ENCODE measurements at regions not wholly inside any gene's neighbourhood (a gene's known extent, or its start where the extent isn't known, plus 50 kb on each side); places are given as distances from the start of the nearest gene placed in this dataset.

DNA sequence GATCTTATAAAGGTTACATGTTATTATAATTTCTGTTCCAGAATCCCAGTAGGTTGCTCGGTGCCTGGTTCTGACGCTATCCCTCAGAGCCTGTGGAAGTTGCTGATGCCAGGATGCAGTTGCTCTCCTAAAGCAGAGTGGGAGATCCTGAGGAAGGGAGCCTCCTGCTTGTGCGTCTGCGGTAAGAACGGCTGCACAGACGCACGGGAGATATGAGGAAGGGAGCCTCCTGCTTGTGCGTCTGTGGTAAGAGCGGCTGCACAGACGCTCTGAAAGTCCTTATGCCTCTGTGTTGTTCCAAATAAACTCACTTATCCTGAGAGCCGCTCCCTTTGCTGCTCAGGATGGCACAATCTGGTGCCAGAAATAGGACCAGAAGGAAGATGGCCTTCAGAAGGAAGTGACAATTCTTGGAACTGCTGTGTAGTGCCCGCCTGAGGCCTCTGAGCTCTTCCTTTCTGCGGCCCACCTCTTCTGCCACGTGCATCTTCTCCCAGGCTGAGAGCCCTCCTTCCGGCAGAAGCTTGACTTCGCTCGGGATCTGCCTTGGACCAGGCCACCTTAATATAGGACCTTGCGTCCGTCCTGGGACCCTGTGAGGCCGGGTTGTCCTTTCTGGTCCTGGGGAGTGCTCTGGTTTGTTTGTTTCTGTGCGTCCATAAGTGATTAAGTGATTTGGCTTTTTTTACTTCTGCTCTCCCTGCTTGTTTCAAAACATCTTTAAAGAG is 89.5 kb downstream of the RTP5 start:
- no peak for ATAC-seq
- no peak for TF ChIP-seq OSR1 (CRISPR knock-in tag; IDR thresholded peaks at IDR 0.05)
- TF ChIP-seq TCF4 (CRISPR knock-in tag; IDR thresholded peaks at IDR 0.05; ENCODE audit: borderline replicate concordance): no peak
- TF ChIP-seq, protein P1, sequence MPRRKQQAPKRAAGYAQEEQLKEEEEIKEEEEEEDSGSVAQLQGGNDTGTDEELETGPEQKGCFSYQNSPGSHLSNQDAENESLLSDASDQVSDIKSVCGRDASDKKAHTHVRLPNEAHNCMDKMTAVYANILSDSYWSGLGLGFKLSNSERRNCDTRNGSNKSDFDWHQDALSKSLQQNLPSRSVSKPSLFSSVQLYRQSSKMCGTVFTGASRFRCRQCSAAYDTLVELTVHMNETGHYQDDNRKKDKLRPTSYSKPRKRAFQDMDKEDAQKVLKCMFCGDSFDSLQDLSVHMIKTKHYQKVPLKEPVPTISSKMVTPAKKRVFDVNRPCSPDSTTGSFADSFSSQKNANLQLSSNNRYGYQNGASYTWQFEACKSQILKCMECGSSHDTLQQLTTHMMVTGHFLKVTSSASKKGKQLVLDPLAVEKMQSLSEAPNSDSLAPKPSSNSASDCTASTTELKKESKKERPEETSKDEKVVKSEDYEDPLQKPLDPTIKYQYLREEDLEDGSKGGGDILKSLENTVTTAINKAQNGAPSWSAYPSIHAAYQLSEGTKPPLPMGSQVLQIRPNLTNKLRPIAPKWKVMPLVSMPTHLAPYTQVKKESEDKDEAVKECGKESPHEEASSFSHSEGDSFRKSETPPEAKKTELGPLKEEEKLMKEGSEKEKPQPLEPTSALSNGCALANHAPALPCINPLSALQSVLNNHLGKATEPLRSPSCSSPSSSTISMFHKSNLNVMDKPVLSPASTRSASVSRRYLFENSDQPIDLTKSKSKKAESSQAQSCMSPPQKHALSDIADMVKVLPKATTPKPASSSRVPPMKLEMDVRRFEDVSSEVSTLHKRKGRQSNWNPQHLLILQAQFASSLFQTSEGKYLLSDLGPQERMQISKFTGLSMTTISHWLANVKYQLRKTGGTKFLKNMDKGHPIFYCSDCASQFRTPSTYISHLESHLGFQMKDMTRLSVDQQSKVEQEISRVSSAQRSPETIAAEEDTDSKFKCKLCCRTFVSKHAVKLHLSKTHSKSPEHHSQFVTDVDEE (CRISPR knock-in tag; IDR thresholded peaks at IDR 0.05): no peak
- TF ChIP-seq, protein P2, sequence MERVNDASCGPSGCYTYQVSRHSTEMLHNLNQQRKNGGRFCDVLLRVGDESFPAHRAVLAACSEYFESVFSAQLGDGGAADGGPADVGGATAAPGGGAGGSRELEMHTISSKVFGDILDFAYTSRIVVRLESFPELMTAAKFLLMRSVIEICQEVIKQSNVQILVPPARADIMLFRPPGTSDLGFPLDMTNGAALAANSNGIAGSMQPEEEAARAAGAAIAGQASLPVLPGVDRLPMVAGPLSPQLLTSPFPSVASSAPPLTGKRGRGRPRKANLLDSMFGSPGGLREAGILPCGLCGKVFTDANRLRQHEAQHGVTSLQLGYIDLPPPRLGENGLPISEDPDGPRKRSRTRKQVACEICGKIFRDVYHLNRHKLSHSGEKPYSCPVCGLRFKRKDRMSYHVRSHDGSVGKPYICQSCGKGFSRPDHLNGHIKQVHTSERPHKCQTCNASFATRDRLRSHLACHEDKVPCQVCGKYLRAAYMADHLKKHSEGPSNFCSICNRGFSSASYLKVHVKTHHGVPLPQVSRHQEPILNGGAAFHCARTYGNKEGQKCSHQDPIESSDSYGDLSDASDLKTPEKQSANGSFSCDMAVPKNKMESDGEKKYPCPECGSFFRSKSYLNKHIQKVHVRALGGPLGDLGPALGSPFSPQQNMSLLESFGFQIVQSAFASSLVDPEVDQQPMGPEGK (CRISPR knock-in tag; IDR thresholded peaks at IDR 0.05; ENCODE audit: borderline replicate concordance): no peak
- no peak for TF ChIP-seq GLIS3 (CRISPR knock-in tag; IDR thresholded peaks at IDR 0.05)
- TF ChIP-seq ZNF565 (CRISPR knock-in tag; conservative IDR thresholded peaks at IDR 0.05; ENCODE audit: low read depth): no peak

DNA sequence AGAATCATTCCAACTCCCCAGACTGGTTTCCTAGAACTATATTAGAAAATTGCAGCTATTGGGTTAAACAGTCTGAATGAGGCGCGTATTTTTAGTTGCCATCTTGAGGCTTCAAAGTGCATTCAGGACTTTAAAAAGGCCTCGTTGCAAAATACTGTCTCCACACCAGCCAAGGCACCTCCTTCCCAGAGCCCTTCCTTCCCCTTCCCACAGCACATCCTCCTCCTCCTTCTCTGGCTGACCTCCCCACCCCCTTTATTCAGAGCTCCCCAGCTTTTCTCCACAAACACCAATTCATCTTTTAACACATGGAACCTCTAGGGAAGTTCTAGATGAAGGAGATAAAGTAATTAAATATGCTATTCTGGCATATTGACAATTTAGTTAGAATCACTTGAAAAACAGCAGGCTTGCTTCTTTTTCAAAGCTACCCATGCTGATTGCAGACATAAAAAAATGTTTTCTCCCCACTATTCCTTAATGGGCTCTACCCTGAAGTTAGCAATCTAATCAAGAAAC is 90.3 kb downstream of the RTP5 start:
- ATAC-seq: peak; percentile 46; the same call in 1 of the 3 replicates

DNA sequence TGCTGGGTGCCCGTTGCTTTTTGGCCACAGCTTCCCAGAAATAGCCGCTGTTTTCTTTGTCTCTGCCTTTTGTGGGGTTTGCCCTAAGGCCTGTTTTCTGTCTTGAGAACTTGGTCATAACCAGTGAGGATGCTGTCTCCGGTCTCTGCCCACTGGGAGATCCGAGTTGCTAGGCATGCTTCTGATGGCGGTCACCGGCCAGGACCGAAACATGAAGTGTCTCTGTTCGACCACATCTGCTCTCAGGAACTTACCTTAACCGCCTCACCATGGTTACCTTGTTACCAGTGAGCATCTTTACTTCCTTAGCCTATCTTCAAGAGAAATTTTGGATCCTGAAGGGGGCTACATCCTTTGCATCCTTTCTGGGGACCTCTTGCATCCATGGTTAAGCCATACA is 91.9 kb downstream of the RTP5 start:
- TF ChIP-seq ZNF70 (CRISPR knock-in tag; IDR thresholded peaks at IDR 0.05) (no peak), TCF4 (CRISPR knock-in tag; IDR thresholded peaks at IDR 0.05; ENCODE audit: borderline replicate concordance) (no peak), OSR1 (CRISPR knock-in tag; IDR thresholded peaks at IDR 0.05) (no peak), ZNF565 (CRISPR knock-in tag; conservative IDR thresholded peaks at IDR 0.05; ENCODE audit: low read depth) (no peak)
- TF ChIP-seq, protein P3, sequence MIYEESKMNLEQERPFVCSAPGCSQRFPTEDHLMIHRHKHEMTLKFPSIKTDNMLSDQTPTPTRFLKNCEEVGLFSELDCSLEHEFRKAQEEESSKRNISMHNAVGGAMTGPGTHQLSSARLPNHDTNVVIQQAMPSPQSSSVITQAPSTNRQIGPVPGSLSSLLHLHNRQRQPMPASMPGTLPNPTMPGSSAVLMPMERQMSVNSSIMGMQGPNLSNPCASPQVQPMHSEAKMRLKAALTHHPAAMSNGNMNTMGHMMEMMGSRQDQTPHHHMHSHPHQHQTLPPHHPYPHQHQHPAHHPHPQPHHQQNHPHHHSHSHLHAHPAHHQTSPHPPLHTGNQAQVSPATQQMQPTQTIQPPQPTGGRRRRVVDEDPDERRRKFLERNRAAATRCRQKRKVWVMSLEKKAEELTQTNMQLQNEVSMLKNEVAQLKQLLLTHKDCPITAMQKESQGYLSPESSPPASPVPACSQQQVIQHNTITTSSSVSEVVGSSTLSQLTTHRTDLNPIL (CRISPR knock-in tag; IDR thresholded peaks at IDR 0.05; ENCODE audit: low read depth): no peak
- TF ChIP-seq, protein P2 (CRISPR knock-in tag; IDR thresholded peaks at IDR 0.05; ENCODE audit: borderline replicate concordance): no peak
- TF ChIP-seq, protein P1 (CRISPR knock-in tag; IDR thresholded peaks at IDR 0.05): no peak

More for the DNA sequence above, 90.3 kb downstream of the RTP5 start:
- TF ChIP-seq ESRRG (CRISPR knock-in tag; IDR thresholded peaks at IDR 0.05): no peak
- TF ChIP-seq, protein P3 (CRISPR knock-in tag; IDR thresholded peaks at IDR 0.05; ENCODE audit: low read depth): no peak
- TF ChIP-seq, protein P4, sequence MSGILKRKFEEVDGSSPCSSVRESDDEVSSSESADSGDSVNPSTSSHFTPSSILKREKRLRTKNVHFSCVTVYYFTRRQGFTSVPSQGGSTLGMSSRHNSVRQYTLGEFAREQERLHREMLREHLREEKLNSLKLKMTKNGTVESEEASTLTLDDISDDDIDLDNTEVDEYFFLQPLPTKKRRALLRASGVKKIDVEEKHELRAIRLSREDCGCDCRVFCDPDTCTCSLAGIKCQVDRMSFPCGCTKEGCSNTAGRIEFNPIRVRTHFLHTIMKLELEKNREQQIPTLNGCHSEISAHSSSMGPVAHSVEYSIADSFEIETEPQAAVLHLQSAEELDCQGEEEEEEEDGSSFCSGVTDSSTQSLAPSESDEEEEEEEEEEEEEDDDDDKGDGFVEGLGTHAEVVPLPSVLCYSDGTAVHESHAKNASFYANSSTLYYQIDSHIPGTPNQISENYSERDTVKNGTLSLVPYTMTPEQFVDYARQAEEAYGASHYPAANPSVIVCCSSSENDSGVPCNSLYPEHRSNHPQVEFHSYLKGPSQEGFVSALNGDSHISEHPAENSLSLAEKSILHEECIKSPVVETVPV (CRISPR knock-in tag; IDR thresholded peaks at IDR 0.05): no peak
- TF ChIP-seq, protein P5, sequence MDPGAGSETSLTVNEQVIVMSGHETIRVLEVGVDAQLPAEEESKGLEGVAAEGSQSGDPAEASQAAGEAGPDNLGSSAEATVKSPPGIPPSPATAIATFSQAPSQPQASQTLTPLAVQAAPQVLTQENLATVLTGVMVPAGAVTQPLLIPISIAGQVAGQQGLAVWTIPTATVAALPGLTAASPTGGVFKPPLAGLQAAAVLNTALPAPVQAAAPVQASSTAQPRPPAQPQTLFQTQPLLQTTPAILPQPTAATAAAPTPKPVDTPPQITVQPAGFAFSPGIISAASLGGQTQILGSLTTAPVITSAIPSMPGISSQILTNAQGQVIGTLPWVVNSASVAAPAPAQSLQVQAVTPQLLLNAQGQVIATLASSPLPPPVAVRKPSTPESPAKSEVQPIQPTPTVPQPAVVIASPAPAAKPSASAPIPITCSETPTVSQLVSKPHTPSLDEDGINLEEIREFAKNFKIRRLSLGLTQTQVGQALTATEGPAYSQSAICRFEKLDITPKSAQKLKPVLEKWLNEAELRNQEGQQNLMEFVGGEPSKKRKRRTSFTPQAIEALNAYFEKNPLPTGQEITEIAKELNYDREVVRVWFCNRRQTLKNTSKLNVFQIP (CRISPR knock-in tag; IDR thresholded peaks at IDR 0.05; ENCODE audit: borderline replicate concordance, low read depth): no peak
- no peak for TF ChIP-seq ZFP30 (CRISPR knock-in tag; IDR thresholded peaks at IDR 0.05)
- TF ChIP-seq RARB (CRISPR knock-in tag; IDR thresholded peaks at IDR 0.05): no peak
- no peak for TF ChIP-seq ZNF565 (CRISPR knock-in tag; conservative IDR thresholded peaks at IDR 0.05; ENCODE audit: low read depth)
- TF ChIP-seq BACH2 (CRISPR knock-in tag; IDR thresholded peaks at IDR 0.05; ENCODE audit: borderline replicate concordance): no peak
- no peak for TF ChIP-seq CSDC2 (CRISPR knock-in tag; IDR thresholded peaks at IDR 0.05)
- TF ChIP-seq TOX (CRISPR knock-in tag; IDR thresholded peaks at IDR 0.05; ENCODE audit: borderline replicate concordance): no peak
- no peak for TF ChIP-seq ARNTL (CRISPR knock-in tag; IDR thresholded peaks at IDR 0.05; ENCODE audit: borderline replicate concordance, low read depth)

More for the DNA sequence above, 91.9 kb downstream of the RTP5 start:
- no peak for ATAC-seq

Data from SK-N-SH treated with all-trans-retinoic acid at 6 μM for 48 hours (cell line).